ENCODE measurements at regions not wholly inside any gene's neighbourhood (a gene's known extent, or its start where the extent isn't known, plus 50 kb on each side); places are given as distances from the start of the nearest gene placed in this dataset.
"Not testable (repeated sequence)": the region's sequence is repeated elsewhere in the genome, so short reads cannot be mapped to it uniquely, and the experiment has no call there.

DNA sequence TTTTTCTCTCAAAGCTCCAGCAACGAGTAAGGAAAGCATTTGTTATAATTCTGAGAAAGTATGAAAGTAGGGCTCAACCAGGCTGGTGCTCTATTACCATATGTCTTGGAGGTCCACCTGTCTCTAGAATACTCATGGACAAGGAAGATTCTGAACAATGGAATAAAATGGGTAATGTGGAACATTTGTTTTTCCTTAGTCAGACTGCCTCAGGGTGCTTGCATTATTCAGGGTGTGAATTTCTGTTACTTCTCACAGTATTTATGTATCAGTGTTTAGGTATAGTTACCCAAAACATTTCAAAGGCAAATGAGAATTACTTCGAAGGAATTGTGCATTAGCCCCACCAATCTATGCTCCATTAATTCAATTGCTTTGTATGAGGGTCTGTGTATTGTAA is 586.2 kb upstream of the CITED2 start:
- no peak for TF ChIP-seq YY1 (IDR thresholded peaks at IDR 0.05; ENCODE audit: insufficient read depth, insufficient read length)
- no peak for TF ChIP-seq ZNF274 (IDR thresholded peaks at IDR 0.05; ENCODE audit: low read depth, low read length)
- TF ChIP-seq SUZ12 (IDR thresholded peaks at IDR 0.05; ENCODE audit: extremely low read depth, insufficient read depth, insufficient read length) = no peak
- no peaks in the 10 kb centered on the region for H3K9me3 ChIP-seq (ENCODE audit: insufficient read depth, low read length)
- DNase-seq (ENCODE audit: low read depth, low spot score) = no peak
- H3K27me3 ChIP-seq (ENCODE audit: insufficient read depth, insufficient read length) = no peaks in the 10 kb centered on the region
- H3K4me1 ChIP-seq (ENCODE audit: insufficient read depth, insufficient read length) = no peaks in the 10 kb centered on the region
- H3K36me3 ChIP-seq (ENCODE audit: insufficient read depth, insufficient read length, low read length) = no peaks in the 10 kb centered on the region
- no peak overlapping the region for H3K9ac ChIP-seq (ENCODE audit: insufficient read length, low read depth)
- H3K4me3 ChIP-seq (ENCODE audit: insufficient read length, low read depth) = no peak overlapping the region

DNA sequence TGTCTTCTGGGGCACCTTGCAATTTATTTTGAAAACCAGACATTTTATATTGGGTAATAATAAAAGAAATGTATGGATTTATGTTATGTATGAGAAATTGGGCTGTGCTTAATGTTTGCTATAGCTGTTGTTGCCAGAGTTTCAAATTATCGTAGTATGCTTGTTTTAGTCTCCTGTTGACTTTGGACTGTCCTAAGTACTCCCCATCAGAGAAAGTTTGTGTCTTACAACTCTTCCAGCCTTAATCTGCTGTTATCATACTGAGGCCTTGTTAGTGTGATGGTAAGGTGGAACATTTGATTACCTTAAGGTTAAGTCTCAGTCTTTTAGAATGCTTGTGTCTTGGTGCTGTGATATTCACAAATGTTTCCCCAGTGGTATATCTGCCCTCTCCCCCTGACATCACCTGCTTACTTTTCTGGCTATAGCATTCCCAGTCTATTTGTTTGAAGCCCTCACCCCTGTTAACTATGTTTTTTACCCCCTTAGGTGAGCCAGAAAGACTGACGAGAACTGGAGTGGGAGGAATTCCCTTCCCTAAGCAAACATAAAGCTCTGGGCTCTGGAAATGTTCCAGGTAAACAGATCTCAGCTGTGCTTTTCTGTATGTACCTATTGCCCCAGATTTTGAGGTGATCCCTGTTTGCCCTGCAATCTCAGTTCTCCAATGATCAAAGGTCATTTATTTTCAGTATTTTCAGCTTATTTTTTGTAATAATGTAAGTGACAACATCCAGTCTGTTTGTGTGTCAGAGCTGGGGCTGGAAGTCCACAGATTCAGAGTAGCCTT is 581.1 kb upstream of the CITED2 start:
- no peak overlapping the region for H3K4me3 ChIP-seq (ENCODE audit: insufficient read length, low read depth)
- no peaks in the 10 kb centered on the region for H3K36me3 ChIP-seq (ENCODE audit: insufficient read depth, insufficient read length, low read length)
- no peaks in the 10 kb centered on the region for H3K4me1 ChIP-seq (ENCODE audit: insufficient read depth, insufficient read length)
- TF ChIP-seq YY1 (IDR thresholded peaks at IDR 0.05; ENCODE audit: insufficient read depth, insufficient read length) (no peak), SUZ12 (IDR thresholded peaks at IDR 0.05; ENCODE audit: extremely low read depth, insufficient read depth, insufficient read length) (no peak), ZNF274 (IDR thresholded peaks at IDR 0.05; ENCODE audit: low read depth, low read length) (no peak)
- H3K9me3 ChIP-seq (ENCODE audit: insufficient read depth, low read length) = no peaks in the 10 kb centered on the region
- H3K27me3 ChIP-seq (ENCODE audit: insufficient read depth, insufficient read length) = no peaks in the 10 kb centered on the region
- no peak for DNase-seq (ENCODE audit: low read depth, low spot score)
- no peak overlapping the region for H3K9ac ChIP-seq (ENCODE audit: insufficient read length, low read depth)

DNA sequence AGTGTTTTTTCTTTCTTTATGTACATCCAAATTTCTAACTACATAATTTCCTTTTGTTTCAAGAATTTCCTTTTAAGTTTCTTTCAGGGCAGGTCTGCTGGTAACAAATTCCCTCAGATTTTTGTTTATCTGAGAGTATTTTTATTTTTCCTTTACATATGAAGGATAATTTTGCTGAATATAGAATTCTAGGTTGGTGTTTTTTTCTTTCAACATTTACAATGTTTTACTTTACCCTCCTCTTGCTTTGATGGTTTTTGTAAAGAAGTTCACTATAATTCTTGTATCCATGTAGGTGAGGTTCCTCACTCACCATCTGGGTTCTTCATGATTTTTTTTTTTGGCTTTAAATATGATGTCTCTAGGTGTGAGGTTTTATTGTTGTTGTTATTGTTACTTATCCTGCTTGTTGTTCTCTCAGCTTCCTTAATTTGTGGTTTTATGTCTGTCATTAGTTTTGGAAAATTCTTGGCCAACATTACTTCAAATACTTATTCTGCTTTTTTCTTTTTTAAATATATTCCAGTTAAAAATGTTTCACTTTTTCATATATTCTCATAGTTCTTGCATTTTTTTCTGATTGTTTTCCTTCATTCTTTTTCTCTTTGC is 580.1 kb upstream of the CITED2 start:
- DNase-seq (ENCODE audit: low read depth, low spot score) = no peak
- peaks cover 2% of the 10 kb centered on the region; the same call in 1 of the 2 replicates for H3K9me3 ChIP-seq (ENCODE audit: insufficient read depth, low read length)
- no peak overlapping the region for H3K9ac ChIP-seq (ENCODE audit: insufficient read length, low read depth)
- H3K4me3 ChIP-seq (ENCODE audit: insufficient read length, low read depth) = no peak overlapping the region
- no peaks in the 10 kb centered on the region for H3K27me3 ChIP-seq (ENCODE audit: insufficient read depth, insufficient read length)
- TF ChIP-seq ZNF274 (IDR thresholded peaks at IDR 0.05; ENCODE audit: low read depth, low read length) (no peak), YY1 (IDR thresholded peaks at IDR 0.05; ENCODE audit: insufficient read depth, insufficient read length) (no peak), SUZ12 (IDR thresholded peaks at IDR 0.05; ENCODE audit: extremely low read depth, insufficient read depth, insufficient read length) (no peak)
- H3K36me3 ChIP-seq (ENCODE audit: insufficient read depth, insufficient read length, low read length) = no peaks in the 10 kb centered on the region
- H3K4me1 ChIP-seq (ENCODE audit: insufficient read depth, insufficient read length) = no peaks in the 10 kb centered on the region

DNA sequence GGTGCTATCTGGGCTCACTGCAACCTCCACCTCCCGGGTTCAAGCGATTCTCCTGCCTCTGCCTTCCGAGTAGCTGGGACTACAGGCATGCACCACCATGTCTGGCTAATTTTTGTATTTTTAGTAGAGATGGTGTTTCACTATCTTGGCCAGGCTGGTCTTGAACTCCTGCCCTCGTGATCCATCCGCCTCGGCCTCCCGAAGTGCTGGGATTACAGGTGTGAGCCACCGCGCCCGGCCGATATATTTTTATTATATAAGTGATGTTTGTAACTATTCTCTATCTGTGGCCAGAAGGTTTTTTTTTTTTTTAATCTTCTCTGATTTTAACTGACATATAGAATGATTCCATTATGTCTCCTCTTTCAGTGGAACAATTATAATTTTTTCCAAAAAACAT is 579.3 kb upstream of the CITED2 start:
- not testable (repeated sequence) for DNase-seq (ENCODE audit: low read depth, low spot score); H3K9ac ChIP-seq (ENCODE audit: insufficient read length, low read depth); H3K4me3 ChIP-seq (ENCODE audit: insufficient read length, low read depth); H3K4me1 ChIP-seq (ENCODE audit: insufficient read depth, insufficient read length); H3K27me3 ChIP-seq (ENCODE audit: insufficient read depth, insufficient read length); H3K9me3 ChIP-seq (ENCODE audit: insufficient read depth, low read length); H3K36me3 ChIP-seq (ENCODE audit: insufficient read depth, insufficient read length, low read length)

DNA sequence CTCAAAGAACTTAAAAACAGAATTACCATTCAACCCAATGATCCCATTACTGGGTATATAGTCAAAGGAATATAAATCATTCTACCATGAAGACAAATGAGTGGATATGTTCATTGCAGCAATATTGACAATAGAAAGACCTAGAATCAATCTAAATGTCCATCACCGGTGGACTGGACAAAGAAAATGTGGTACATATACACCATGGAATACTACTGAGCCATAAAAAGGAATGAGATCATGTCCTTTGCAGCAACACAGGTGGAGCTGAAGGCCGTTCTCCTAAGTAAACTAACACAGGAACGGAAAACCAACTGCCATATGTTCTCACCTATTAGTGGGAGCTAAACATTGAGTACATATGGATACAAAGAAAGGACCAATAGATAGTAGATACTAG is 576.7 kb upstream of the CITED2 start:
- Histone ChIP-seq H3K4me3 (ENCODE audit: insufficient read length, low read depth) (no peak overlapping the region), H3K27me3 (ENCODE audit: insufficient read depth, insufficient read length) (no peaks in the 10 kb centered on the region), H3K9me3 (ENCODE audit: insufficient read depth, low read length) (peaks cover 4% of the 10 kb centered on the region; the same call in 1 of the 2 replicates), H3K36me3 (ENCODE audit: insufficient read depth, insufficient read length, low read length) (no peaks in the 10 kb centered on the region), H3K4me1 (ENCODE audit: insufficient read depth, insufficient read length) (no peaks in the 10 kb centered on the region), H3K9ac (ENCODE audit: insufficient read length, low read depth) (no peak overlapping the region)
- DNase-seq (ENCODE audit: low read depth, low spot score) = no peak
- TF ChIP-seq ZNF274 (IDR thresholded peaks at IDR 0.05; ENCODE audit: low read depth, low read length) = no peak
- TF ChIP-seq SUZ12 (IDR thresholded peaks at IDR 0.05; ENCODE audit: extremely low read depth, insufficient read depth, insufficient read length) = no peak
- TF ChIP-seq YY1 (IDR thresholded peaks at IDR 0.05; ENCODE audit: insufficient read depth, insufficient read length) = no peak

DNA sequence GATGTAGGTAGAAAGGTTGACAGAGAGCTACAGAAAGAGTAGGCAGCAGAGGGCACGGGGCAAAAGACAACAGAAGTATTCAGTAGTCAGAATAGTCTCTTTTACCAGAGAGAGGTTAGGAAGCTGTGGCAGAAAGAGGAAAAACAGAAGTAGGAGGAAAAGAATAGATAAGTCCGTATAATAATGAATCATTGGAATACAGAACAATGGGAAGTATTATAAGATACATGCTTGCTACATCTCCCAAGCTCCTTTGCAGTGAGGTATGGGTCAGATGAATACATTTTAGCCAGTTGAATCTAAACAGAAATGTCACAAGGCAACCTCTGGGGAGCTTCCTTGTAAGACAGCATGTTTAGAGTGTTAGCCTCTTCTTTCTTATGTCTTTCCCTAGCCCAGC is 570.5 kb upstream of the CITED2 start:
- H3K36me3 ChIP-seq (ENCODE audit: insufficient read depth, insufficient read length, low read length) = no peaks in the 10 kb centered on the region
- H3K27me3 ChIP-seq (ENCODE audit: insufficient read depth, insufficient read length) = no peaks in the 10 kb centered on the region
- H3K4me3 ChIP-seq (ENCODE audit: insufficient read length, low read depth) = no peak overlapping the region
- no peak for DNase-seq (ENCODE audit: low read depth, low spot score)
- no peak for TF ChIP-seq SUZ12 (IDR thresholded peaks at IDR 0.05; ENCODE audit: extremely low read depth, insufficient read depth, insufficient read length)
- TF ChIP-seq ZNF274 (IDR thresholded peaks at IDR 0.05; ENCODE audit: low read depth, low read length) = no peak
- no peak for TF ChIP-seq YY1 (IDR thresholded peaks at IDR 0.05; ENCODE audit: insufficient read depth, insufficient read length)
- no peaks in the 10 kb centered on the region for H3K4me1 ChIP-seq (ENCODE audit: insufficient read depth, insufficient read length)
- H3K9ac ChIP-seq (ENCODE audit: insufficient read length, low read depth) = no peak overlapping the region
- peaks cover 4% of the 10 kb centered on the region; the same call in 1 of the 2 replicates for H3K9me3 ChIP-seq (ENCODE audit: insufficient read depth, low read length)

DNA sequence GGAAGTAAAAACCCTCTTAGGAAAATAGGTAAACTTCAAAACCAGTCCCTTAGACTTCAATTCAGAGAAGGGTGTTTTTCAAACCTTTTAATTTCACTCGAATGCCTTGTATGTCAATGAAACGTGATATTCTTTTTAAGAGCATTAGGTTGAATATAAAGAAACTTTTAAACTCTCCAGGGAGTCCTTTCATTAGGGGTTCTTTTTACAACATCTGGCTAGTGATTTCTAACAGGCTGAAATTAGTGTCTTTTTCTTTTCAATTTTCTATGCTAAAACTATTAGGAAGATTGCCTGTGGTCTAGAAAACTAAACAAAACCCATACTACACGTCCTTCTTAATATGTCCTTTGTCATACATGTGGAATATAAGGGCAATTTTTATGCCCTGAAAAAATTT is 569.7 kb upstream of the CITED2 start:
- no peak for DNase-seq (ENCODE audit: low read depth, low spot score)
- Histone ChIP-seq H3K4me1 (ENCODE audit: insufficient read depth, insufficient read length) (no peaks in the 10 kb centered on the region), H3K4me3 (ENCODE audit: insufficient read length, low read depth) (no peak overlapping the region), H3K9me3 (ENCODE audit: insufficient read depth, low read length) (no peaks in the 10 kb centered on the region), H3K9ac (ENCODE audit: insufficient read length, low read depth) (no peak overlapping the region), H3K36me3 (ENCODE audit: insufficient read depth, insufficient read length, low read length) (no peaks in the 10 kb centered on the region), H3K27me3 (ENCODE audit: insufficient read depth, insufficient read length) (no peaks in the 10 kb centered on the region)
- TF ChIP-seq ZNF274 (IDR thresholded peaks at IDR 0.05; ENCODE audit: low read depth, low read length) (no peak), YY1 (IDR thresholded peaks at IDR 0.05; ENCODE audit: insufficient read depth, insufficient read length) (no peak), SUZ12 (IDR thresholded peaks at IDR 0.05; ENCODE audit: extremely low read depth, insufficient read depth, insufficient read length) (no peak)
